NCI-H2171 (cell line): ENCODE measurements at regions not wholly inside any gene's neighbourhood (a gene's known extent, or its start where the extent isn't known, plus 50 kb on each side); places are given as distances from the start of the nearest gene placed in this dataset.

ENCODE experiments used
- DNase-seq: peaks from one replicate; lab custom pipeline; 2025; lab: John Stamatoyannopoulos, UW

GRCh38 chr3:83092521-83093221, 1331.2 kb upstream of the GBE1 start:
- DNase-seq: no peak

- no peak for DNase-seq
These were observed 1314.6 kb upstream of the GBE1 start for GRCh38 chr3:83076041-83076440.

DNA sequence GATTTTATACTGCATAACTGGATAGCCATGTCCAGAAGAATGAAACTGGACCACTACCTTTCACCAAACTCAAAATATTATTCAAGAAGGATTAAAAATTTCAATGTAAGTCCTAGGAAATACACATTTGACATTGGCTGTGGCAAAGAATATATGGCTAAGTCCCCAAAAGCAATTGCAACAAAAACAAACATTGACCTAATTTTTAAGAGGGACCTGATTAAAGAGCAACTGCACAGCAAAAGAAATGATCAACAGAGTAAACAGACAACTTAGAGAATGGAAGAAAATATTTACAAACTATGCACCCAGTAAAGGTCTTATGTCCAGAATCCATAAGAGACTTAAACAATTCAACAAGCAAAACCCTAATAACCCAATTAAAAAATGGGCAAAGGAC, 1313.0 kb upstream of the GBE1 start:
- DNase-seq: no peak

- no peak for DNase-seq
These were observed 1304.5 kb upstream of the GBE1 start for GRCh38 chr3:83065851-83066460.

- no peak for DNase-seq
These were observed 1302.0 kb upstream of the GBE1 start for GRCh38 chr3:83063446-83063845.

- no peak for DNase-seq
These were observed 1287.1 kb upstream of the GBE1 start for GRCh38 chr3:83048556-83048955.

DNA sequence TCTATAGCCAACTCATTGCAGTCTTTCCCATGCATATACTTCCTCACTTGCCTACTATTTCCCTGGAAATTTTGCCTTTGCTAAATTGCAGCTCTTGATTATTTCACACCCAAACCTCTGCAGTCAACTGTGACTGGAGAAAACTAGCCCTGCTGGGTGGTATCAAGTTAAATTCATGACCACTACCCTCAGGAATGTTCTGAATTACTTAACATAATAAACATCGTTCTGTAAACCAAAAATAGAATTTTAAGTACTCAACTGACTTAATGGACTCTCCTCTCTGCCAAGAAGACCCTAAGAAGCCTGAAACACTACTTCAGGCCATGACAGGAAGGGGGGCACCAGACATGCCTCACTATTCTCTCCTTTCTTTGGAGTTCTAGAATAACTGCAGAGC, 1278.0 kb upstream of the GBE1 start:
- DNase-seq: no peak

- DNase-seq: no peak
These were observed 1274.2 kb upstream of the GBE1 start for GRCh38 chr3:83035704-83036010.

- no peak for DNase-seq
These were observed 1273.6 kb upstream of the GBE1 start for GRCh38 chr3:83034806-83035703.

DNA sequence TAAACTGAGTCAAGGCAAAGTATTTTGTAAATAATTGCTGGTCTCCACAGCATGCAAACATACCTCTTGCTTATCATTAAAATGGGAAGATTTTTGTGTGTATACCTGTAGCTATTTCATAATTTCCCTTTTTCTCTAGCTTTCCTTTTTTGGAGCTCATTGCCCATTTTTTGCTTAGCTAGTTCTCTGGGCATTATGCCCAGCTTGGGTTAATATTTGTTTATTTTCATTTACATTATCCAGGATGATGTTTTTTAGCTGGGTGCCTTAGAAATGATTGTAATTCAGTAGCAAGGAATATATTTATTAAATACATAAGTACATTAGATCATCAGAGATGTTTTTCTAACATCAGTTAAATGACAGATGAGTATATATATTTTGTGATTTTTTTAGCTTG, 1271.7 kb upstream of the GBE1 start:
- DNase-seq: no peak

GRCh38 chr3:83023086-83023485, 1261.6 kb upstream of the GBE1 start:
- no peak for DNase-seq

GRCh38 chr3:83011481-83011880, 1250.0 kb upstream of the GBE1 start:
- no peak for DNase-seq

DNA sequence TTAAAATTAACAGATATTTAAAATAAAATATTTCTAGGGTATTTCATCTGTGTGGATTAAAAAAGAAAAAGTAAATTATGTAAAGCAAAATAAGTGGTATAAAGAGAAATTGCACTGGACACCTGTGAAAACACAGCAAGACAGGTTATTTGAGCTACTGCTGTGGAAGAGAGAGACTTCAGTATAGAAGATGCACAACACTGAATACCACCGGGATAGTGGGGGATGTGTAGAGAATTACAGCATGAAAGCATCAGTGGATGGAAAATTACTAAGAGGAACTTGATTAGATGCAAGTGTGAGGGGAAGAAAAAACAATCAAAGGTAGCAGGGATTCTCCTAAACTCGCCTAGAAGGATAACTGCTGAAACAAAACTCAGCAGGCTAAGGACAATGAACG, 1242.5 kb upstream of the GBE1 start:
- no peak for DNase-seq

GRCh38 chr3:83002869-83003445, 1241.5 kb upstream of the GBE1 start:
- no peak for DNase-seq

DNA sequence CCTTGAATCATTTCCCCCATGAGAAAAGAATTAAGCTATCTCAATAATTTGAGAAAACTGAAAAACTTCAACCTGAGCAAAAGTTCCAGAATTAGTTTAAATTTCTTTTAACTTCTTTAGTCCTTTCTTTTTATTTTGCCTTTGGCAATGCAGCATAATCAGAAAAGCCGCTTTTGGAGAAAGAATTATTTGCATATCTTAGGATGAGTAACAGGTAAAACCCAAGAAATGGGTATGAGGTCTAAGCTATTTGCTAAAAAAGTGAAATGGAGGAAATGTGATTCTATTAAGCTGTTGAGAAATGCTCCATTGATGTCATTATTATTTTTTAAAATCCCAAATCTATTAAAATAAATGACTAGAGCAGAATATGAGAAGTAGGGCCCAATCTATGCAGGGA, 1238.3 kb upstream of the GBE1 start:
- DNase-seq: no peak

- DNase-seq: no peak
These were observed 1216.9 kb upstream of the GBE1 start for GRCh38 chr3:82978368-82978767.

DNA sequence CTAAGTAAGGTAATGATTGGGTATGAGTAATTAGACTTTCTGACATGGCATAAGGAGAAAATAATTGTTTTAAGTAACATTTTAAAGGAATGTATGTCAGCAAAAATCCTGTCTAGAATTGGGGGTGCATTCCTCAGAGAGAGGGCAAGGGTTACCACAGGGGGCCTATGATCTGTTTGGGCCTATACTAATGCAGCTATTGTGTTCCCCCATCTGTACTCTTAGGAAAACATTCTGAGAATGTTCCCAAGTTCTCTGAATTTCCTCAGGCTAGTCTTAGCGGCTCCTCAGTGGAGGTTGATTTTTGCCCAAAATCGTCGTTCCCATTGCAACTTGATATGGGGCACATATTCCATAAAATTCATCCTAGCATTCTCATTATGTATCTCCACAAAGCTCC, 1216.4 kb upstream of the GBE1 start:
- DNase-seq: no peak

GRCh38 chr3:82973791-82974190, 1212.3 kb upstream of the GBE1 start:
- no peak for DNase-seq

DNA sequence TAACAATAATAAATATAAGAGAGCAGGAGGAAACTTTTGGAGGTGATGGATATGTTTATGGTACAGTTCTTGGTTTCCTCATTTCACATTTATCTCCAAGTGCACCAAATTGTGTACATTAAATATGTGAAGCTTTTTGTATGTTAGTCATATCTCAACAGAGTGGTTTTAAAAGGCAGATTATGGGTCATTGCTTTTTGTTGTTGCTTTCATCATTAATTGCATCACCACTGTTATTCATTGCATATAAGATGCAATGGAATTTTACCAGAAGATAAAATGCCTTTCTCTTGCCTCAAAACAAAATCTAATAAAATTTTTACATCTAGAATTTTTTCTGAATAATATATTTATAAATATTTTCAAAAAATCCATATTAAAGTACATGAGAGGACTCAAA, 1198.9 kb upstream of the GBE1 start:
- DNase-seq: no peak

DNA sequence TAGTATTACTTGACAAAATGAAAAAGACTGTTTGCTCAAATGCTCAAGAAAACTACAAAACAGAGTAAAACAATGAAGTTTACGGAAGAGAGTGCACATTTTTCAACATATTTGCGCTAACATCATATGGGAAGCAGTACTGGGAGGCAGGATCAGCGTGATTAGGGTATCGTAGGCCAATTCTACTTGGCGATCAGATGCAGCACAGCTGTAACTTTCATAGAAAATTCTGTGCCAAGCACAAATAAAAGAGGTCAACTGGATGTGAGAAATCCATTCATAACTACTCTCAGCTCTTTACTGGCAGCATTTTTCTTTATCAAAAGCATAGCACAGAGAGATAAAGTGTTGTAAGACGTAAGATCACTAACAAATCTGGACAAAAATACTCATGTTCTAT, 1196.3 kb upstream of the GBE1 start:
- DNase-seq: no peak

GRCh38 chr3:82957079-82957478, 1195.6 kb upstream of the GBE1 start:
- DNase-seq: no peak

DNA sequence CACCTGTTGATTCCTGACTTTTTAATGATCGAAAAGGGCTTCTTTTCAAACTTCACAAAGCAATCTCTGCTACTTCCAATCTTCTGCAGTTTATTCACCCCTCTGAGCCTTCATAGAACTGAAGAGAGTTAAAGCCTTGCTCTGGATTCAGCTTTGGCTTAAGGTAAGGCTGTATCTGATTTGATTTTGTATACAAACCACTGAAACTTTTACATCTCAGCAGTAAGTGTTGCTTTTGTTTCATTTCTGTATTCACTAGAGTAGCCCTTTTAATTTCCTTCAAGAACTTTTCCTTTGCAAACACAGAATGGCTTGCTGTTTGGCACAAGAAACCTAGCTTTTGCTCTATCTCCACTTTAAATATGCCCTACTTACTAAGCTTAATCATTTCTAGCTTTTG, 1193.0 kb upstream of the GBE1 start:
- no peak for DNase-seq

GRCh38 chr3:82942041-82942440, 1180.6 kb upstream of the GBE1 start:
- no peak for DNase-seq
